Panc1 (cell line): ENCODE measurements at regions not wholly inside any gene's neighbourhood (a gene's known extent, or its start where the extent isn't known, plus 50 kb on each side); places are given as distances from the start of the nearest gene placed in this dataset.

Experiments used
- ATAC-seq: fragments of 200-7000 bp; cut with Tn5 transposase; 2 replicates; pipeline ENCODE4 v1.9.1; 2020; ENCODE audit warnings: mild to moderate bottlenecking, moderate library complexity
- BruUV-seq: library from RNA; stranded (reverse); fragments of 400-500 nt; replicated peaks from 2 replicates; lab custom pipeline; 2021; lab: Mats Ljungman, UMichigan
- CTCF ChIA-PET: fragments of 300-600 bp; sonication (Branson Sonifier 250); formaldehyde crosslinking; loops from one replicate; lab custom pipeline; 2022; ENCODE audit warnings: antibody characterized with exemption; lab: Charles Lee
- POLR2A ChIA-PET: fragments of 300-600 bp; sonication (Branson Sonifier 250); formaldehyde crosslinking; loops from one replicate; lab custom pipeline; 2022; ENCODE audit warnings: antibody characterized with exemption; lab: Charles Lee
- DNase-seq: peaks from one replicate; pipeline ENCODE4 v3.0.0-alpha.2; 2010; ENCODE audit warnings: low read depth, low spot score
- H3K27ac ChIP-seq: 2 replicates; pipeline ENCODE4 v1.5.1; 2011; ENCODE audit warnings: mild to moderate bottlenecking, low read length, inconsistent platforms
- H3K27me3 ChIP-seq: fragments of 200-500 bp; sonication (Bioruptor generic); 2 replicates; pipeline ENCODE4 v1.6.0; 2014; ENCODE audit warnings: low read length, inconsistent platforms; ENCODE audit not compliant: control insufficient read depth, insufficient read depth
- H3K36me3 ChIP-seq: fragments of 200-500 bp; sonication (Bioruptor generic); 2 replicates; pipeline ENCODE4 v1.5.1; 2014; ENCODE audit warnings: inconsistent platforms, mild to moderate bottlenecking, low read length, moderate library complexity; ENCODE audit not compliant: control insufficient read depth, insufficient read depth
- H3K4me1 ChIP-seq: 2 replicates; pipeline ENCODE4 v1.5.1; 2011; ENCODE audit warnings: inconsistent platforms, mild to moderate bottlenecking, low read length, moderate library complexity; ENCODE audit not compliant: control insufficient read depth, insufficient read depth
- H3K4me3 ChIP-seq, 2 experiments: 2 replicates each; pipeline ENCODE4 v1.5.1; 2011 to 2012; ENCODE audit warnings: low read depth in 2 of 2, low read length in 2 of 2, mild to moderate bottlenecking in 2 of 2, inconsistent platforms in 1 of 2, moderate library complexity in 1 of 2
- H3K9me3 ChIP-seq: fragments of 200-500 bp; sonication (Bioruptor generic); 2 replicates; pipeline ENCODE4 v1.5.1; 2014; ENCODE audit warnings: low read depth, mild to moderate bottlenecking, inconsistent platforms, low read length, moderate library complexity; ENCODE audit not compliant: control insufficient read depth, insufficient read depth
- POLR2AphosphoS5 ChIP-seq: IDR thresholded peaks from 2 replicates; pipeline ENCODE4 v1.6.1; 2012; ENCODE audit warnings: mild to moderate bottlenecking, low read depth, low read length, moderate library complexity
- SIN3A ChIP-seq: IDR thresholded peaks from 2 replicates; pipeline ENCODE4 v1.6.1; 2012; ENCODE audit warnings: low read depth, mild to moderate bottlenecking, low read length, moderate library complexity, borderline replicate concordance; ENCODE audit not compliant: insufficient read depth
- TCF7L2 ChIP-seq: IDR thresholded peaks from 2 replicates; pipeline ENCODE4 v1.6.1; 2011; ENCODE audit warnings: mild to moderate bottlenecking, low read depth, low read length, inconsistent platforms
- in situ Hi-C: cut with HindIII; loops from 2 replicates; pipeline ENCODE4 v1.10.0; 2016; ENCODE audit warnings: low sequenced_read_pairs, low pct_unique_long_range_greater_than_20kb
- intact Hi-C: fragments of 100-400 bp; cut with micrococcal nuclease; formaldehyde crosslinking; loops from one replicate; pipeline ENCODE4 v1.10.0; 2022; ENCODE audit not compliant: unreplicated experiment
- TF ChIP-seq, protein P1 (sequence below), 2 experiments: IDR thresholded peaks; 2 replicates each; pipeline ENCODE4 v1.6.1; 2011 to 2012; ENCODE audit warnings: low read depth in 2 of 2, control low read depth in 1 of 2, low read length in 1 of 2, mild to moderate bottlenecking in 1 of 2, moderate library complexity in 1 of 2; ENCODE audit not compliant: insufficient read depth in 1 of 2
- TF ChIP-seq, protein P2 (sequence below): fragments of 450-650 bp; IDR thresholded peaks from 2 replicates; pipeline ENCODE4 v1.5.1; 2017; ENCODE audit warnings: mild to moderate bottlenecking

DNA sequence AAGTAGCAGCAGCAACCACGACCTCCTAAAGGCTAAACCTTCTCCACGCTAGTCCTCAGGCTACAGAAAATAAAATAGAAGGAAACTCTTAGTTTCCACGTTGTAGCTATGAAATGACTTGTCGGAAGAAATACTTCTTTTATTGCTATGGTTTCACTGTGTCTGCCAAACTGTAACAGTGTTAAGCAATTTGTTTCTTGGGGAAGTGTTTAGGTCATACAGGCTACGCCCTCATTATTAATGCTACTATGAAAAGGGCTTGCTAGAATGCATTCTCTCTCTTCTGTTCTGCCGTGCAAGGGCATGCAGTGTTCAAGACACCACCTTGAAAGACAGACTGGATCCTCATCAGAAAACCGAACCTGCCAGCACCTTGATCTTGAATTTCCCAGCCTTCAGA, 462.7 kb downstream of the PLOD2 start:
- POLR2A ChIA-PET, result no interaction called here
- CTCF ChIA-PET, result interaction anchor here (0.6 kb wide), 1 partner anchor 943 kb away, joined by 4 read pairs; no protein-coding TSS in a partner anchor
- no TSS peak for BruUV-seq
- Histone ChIP-seq H3K4me3 (no peak overlapping the region), H3K4me1 (no peaks in the 10 kb centered on the region), H3K9me3 (no peaks in the 10 kb centered on the region), H3K36me3 (no peaks in the 10 kb centered on the region; the same call in 1 of the 2 replicates), H3K27me3 (no peaks in the 10 kb centered on the region), H3K27ac (no peak overlapping the region)
- in situ Hi-C loops (no loop called here), intact Hi-C loops (loop anchor here (5.0 kb wide), 1 partner anchor 161 kb away; no protein-coding TSS in a partner anchor)
- ATAC-seq (no peak), DNase-seq (no peak)
- TF ChIP-seq, protein P1, sequence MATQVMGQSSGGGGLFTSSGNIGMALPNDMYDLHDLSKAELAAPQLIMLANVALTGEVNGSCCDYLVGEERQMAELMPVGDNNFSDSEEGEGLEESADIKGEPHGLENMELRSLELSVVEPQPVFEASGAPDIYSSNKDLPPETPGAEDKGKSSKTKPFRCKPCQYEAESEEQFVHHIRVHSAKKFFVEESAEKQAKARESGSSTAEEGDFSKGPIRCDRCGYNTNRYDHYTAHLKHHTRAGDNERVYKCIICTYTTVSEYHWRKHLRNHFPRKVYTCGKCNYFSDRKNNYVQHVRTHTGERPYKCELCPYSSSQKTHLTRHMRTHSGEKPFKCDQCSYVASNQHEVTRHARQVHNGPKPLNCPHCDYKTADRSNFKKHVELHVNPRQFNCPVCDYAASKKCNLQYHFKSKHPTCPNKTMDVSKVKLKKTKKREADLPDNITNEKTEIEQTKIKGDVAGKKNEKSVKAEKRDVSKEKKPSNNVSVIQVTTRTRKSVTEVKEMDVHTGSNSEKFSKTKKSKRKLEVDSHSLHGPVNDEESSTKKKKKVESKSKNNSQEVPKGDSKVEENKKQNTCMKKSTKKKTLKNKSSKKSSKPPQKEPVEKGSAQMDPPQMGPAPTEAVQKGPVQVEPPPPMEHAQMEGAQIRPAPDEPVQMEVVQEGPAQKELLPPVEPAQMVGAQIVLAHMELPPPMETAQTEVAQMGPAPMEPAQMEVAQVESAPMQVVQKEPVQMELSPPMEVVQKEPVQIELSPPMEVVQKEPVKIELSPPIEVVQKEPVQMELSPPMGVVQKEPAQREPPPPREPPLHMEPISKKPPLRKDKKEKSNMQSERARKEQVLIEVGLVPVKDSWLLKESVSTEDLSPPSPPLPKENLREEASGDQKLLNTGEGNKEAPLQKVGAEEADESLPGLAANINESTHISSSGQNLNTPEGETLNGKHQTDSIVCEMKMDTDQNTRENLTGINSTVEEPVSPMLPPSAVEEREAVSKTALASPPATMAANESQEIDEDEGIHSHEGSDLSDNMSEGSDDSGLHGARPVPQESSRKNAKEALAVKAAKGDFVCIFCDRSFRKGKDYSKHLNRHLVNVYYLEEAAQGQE (IDR thresholded peaks at IDR 0.05; ENCODE audit: insufficient read depth in 1 of 2, low read depth in 2 of 2, low read length in 1 of 2), result no peak
- no peak for TF ChIP-seq TCF7L2
- TF ChIP-seq POLR2AphosphoS5, result no peak
- no peak for TF ChIP-seq SIN3A
- TF ChIP-seq, protein P2, sequence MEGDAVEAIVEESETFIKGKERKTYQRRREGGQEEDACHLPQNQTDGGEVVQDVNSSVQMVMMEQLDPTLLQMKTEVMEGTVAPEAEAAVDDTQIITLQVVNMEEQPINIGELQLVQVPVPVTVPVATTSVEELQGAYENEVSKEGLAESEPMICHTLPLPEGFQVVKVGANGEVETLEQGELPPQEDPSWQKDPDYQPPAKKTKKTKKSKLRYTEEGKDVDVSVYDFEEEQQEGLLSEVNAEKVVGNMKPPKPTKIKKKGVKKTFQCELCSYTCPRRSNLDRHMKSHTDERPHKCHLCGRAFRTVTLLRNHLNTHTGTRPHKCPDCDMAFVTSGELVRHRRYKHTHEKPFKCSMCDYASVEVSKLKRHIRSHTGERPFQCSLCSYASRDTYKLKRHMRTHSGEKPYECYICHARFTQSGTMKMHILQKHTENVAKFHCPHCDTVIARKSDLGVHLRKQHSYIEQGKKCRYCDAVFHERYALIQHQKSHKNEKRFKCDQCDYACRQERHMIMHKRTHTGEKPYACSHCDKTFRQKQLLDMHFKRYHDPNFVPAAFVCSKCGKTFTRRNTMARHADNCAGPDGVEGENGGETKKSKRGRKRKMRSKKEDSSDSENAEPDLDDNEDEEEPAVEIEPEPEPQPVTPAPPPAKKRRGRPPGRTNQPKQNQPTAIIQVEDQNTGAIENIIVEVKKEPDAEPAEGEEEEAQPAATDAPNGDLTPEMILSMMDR, result no peak

DNA sequence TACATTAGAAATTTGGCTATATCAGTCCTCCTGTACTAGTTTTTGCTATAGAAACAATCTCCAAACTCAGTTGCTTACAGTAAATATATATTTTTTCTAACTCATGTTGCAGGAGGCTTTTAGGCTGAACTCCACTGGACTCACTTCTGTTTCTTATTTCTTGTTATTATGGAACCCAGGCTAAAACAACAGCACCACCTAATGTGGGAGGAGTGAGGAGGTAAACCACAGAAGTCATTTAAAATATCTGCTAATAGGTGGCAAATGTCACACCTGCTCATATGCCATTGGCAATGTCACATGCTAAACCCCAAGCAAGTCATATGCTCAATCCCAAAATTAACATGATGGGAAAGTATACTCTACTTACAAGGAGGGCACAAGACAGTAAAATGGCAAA, 462.2 kb downstream of the PLOD2 start:
- H3K4me1 ChIP-seq, result no peaks in the 10 kb centered on the region
- no peak overlapping the region for H3K4me3 ChIP-seq
- no peak for ATAC-seq
- ChIA-PET POLR2A (no interaction called here), CTCF (no interaction called here)
- no peaks in the 10 kb centered on the region for H3K9me3 ChIP-seq
- H3K36me3 ChIP-seq, result no peaks in the 10 kb centered on the region; the same call in 1 of the 2 replicates
- H3K27me3 ChIP-seq, result no peaks in the 10 kb centered on the region
- intact Hi-C loops, result loop anchor here (5.0 kb wide), 1 partner anchor 161 kb away; no protein-coding TSS in a partner anchor
- TF ChIP-seq SIN3A, result no peak
- no peak for TF ChIP-seq TCF7L2
- TF ChIP-seq, protein P2, result no peak
- no peak for TF ChIP-seq POLR2AphosphoS5
- TF ChIP-seq, protein P1 (IDR thresholded peaks at IDR 0.05; ENCODE audit: insufficient read depth in 1 of 2, low read depth in 2 of 2, low read length in 1 of 2), result no peak
- no peak overlapping the region for H3K27ac ChIP-seq
- in situ Hi-C loops, result no loop called here
- no TSS peak for BruUV-seq
- DNase-seq, result no peak
